ENCODE measurements at regions not wholly inside any gene's neighbourhood (a gene's known extent, or its start where the extent isn't known, plus 50 kb on each side); places are given as distances from the start of the nearest gene placed in this dataset.
A peak's percentile ranks its signal among the peaks of the same experiment; 100 is the strongest.
"Not testable (repeated sequence)": the region's sequence is repeated elsewhere in the genome, so short reads cannot be mapped to it uniquely, and the experiment has no call there.

- no peak overlapping the region for H3K27ac ChIP-seq
- TF ChIP-seq, protein P1, sequence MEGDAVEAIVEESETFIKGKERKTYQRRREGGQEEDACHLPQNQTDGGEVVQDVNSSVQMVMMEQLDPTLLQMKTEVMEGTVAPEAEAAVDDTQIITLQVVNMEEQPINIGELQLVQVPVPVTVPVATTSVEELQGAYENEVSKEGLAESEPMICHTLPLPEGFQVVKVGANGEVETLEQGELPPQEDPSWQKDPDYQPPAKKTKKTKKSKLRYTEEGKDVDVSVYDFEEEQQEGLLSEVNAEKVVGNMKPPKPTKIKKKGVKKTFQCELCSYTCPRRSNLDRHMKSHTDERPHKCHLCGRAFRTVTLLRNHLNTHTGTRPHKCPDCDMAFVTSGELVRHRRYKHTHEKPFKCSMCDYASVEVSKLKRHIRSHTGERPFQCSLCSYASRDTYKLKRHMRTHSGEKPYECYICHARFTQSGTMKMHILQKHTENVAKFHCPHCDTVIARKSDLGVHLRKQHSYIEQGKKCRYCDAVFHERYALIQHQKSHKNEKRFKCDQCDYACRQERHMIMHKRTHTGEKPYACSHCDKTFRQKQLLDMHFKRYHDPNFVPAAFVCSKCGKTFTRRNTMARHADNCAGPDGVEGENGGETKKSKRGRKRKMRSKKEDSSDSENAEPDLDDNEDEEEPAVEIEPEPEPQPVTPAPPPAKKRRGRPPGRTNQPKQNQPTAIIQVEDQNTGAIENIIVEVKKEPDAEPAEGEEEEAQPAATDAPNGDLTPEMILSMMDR (conservative IDR thresholded peaks at IDR 0.05) = no peak
- TF ChIP-seq ZFX (IDR thresholded peaks at IDR 0.05) = no peak
Observed at GRCh38 chr1:238701024-238701423, 685.3 kb upstream of the CHRM3 start.

- no peak overlapping the region for H3K27ac ChIP-seq
- TF ChIP-seq, protein P1 (conservative IDR thresholded peaks at IDR 0.05) = peak; percentile 10; the same call in 1 of the 2 replicates
- TF ChIP-seq ZFX (IDR thresholded peaks at IDR 0.05) = no peak
Observed at GRCh38 chr1:238690415-238690814, 696.0 kb upstream of the CHRM3 start.

- not testable (repeated sequence) for H3K27ac ChIP-seq
Observed at GRCh38 chr1:238684576-238684975, 701.8 kb upstream of the CHRM3 start.

DNA sequence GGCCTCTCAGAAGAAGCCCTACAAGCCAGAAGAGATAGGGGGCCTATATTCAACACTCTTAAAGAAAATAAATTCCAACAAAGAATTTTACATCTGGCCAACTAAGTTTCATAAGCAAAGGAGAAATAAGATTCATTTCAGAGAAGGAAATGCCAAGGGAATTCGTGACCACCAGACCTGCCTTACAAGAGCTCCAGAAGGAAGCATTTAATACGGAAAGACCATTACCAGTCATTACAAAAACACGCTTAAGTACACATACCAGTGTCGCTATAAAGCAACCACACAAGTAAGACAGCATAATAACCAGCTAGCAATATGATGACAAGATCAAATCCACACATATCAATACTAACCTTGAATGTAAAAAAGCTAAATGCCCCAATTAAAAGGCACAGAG, 704.9 kb upstream of the CHRM3 start:
- no peak overlapping the region for H3K27ac ChIP-seq
- TF ChIP-seq ZFX (IDR thresholded peaks at IDR 0.05) = no peak
- TF ChIP-seq, protein P1 (conservative IDR thresholded peaks at IDR 0.05) = no peak

GRCh38 chr1:238681021-238681420, 705.3 kb upstream of the CHRM3 start:
- TF ChIP-seq, protein P1 (conservative IDR thresholded peaks at IDR 0.05) = no peak
- no peak for TF ChIP-seq ZFX (IDR thresholded peaks at IDR 0.05)
- H3K27ac ChIP-seq = no peak overlapping the region

GRCh38 chr1:238677567-238677966, 708.8 kb upstream of the CHRM3 start:
- H3K27ac ChIP-seq = no peak overlapping the region
- TF ChIP-seq, protein P1 (conservative IDR thresholded peaks at IDR 0.05) = no peak
- TF ChIP-seq ZFX (IDR thresholded peaks at IDR 0.05) = no peak

DNA sequence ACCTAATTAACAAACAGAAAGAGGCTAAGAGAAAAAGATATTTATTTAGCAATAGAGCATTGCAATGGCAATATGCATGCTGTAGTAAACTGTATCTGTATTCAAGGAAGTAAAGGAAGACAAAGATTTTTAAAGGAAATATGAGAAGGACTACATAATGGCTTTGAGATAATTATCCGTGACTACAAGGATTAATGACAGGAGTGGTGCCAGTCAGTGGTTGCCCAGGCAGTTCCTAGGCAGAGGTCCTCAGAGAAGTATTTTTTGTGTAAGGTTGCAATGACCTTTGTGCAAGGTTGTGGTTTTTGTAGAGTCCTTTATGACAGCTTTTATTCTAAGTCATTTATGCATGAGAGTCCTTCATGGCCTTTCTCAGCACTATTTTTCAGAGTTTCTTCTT, 711.1 kb upstream of the CHRM3 start:
- TF ChIP-seq, protein P1 (conservative IDR thresholded peaks at IDR 0.05) = no peak
- no peak for TF ChIP-seq ZFX (IDR thresholded peaks at IDR 0.05)
- no peak overlapping the region for H3K27ac ChIP-seq

DNA sequence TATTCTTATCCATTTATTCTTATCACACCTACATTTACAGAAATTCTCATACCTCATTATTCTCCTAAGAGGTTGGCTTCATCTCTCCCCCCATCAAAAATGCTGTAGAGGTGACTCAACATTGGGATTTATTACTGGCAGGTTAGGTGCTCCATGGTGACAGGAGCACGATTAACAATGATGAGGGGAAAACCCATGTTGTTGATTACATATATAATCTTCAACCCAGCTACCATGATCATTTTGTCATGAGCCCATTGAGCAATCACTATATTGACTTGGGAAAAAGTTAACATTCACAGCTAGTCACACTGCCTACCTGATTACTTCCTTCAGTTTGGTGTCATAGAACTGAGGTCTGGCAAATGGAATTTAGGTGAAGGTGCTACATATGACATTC, 712.1 kb upstream of the CHRM3 start:
- TF ChIP-seq, protein P1 (conservative IDR thresholded peaks at IDR 0.05) = no peak
- TF ChIP-seq ZFX (IDR thresholded peaks at IDR 0.05) = no peak
- no peak overlapping the region for H3K27ac ChIP-seq
